GM19239 (cell line): ENCODE measurements at regions not wholly inside any gene's neighbourhood (a gene's known extent, or its start where the extent isn't known, plus 50 kb on each side); places are given as distances from the start of the nearest gene placed in this dataset.

Experiments used
- DNase-seq: peaks from one replicate; pipeline ENCODE4 v3.0.0; 2011; ENCODE audit warnings: low spot score; ENCODE audit not compliant: insufficient read length
- FAIRE-seq: peaks from 2 replicates; lab custom pipeline; 2011; peaks lifted over from hg19 to GRCh38; lab: Jason Lieb, UNC

DNA sequence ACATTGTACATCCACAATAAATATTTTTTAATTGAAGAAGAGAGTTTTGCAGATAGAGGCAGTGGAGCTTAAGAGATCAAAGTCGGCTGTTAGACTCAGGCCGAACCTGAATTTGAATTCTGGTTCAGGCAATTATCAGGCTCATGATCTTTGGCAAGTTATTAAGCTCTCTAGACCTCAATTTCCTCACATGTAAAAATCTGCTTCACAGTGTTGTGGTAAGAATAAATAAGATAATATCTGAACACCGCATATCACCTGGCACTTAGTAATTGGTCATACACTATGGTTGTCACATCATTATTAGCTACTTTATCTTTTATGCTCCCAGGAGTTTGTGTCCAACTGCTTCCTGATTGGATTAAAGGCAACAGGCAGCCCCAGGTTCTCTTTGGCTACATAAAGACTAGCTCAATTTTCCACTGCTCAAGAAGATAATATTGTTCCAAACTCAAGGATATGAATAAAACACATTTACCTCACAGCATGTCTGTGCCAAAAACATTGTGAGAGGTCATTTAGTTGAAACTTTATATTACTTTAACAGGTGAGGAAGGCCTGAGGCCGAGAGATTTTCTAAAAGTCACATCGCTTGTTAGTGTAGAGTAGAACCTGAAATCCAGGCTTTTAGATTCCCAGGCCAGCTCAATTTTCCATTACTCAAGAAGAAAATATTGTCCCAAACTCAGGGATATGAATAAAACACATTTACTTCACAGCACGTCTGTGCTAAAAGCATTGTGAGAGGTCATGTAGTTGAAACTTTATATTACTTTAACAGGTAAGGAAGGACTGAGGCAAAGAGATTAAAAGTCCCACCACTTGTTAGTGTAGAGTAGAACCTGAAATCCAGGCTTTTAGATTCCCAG is 289.2 kb upstream of the PTGER4 start:
- FAIRE-seq, result no peak

DNA sequence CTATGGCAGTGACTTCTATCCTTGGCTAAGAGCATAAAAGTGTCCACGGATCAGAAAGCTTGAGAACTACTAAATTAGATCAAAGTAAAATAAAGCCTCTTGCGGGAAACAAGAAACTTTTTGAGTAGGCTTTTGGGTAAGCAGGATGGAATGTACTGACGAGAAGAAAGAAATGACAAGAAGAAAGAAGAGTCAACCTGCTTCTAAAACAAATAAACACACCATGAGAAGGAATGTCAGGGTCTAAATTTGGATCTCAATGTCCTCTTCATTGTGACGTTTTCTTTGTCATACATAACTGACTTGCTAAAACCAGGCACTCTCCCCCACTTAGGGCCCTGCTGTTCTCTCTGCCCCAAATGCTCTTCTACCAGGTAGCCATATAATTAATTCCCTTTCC is 290.1 kb upstream of the PTGER4 start:
- DNase-seq (no peak), FAIRE-seq (no peak)

More for the DNA sequence above, 289.2 kb upstream of the PTGER4 start:
- no peak for DNase-seq

DNA sequence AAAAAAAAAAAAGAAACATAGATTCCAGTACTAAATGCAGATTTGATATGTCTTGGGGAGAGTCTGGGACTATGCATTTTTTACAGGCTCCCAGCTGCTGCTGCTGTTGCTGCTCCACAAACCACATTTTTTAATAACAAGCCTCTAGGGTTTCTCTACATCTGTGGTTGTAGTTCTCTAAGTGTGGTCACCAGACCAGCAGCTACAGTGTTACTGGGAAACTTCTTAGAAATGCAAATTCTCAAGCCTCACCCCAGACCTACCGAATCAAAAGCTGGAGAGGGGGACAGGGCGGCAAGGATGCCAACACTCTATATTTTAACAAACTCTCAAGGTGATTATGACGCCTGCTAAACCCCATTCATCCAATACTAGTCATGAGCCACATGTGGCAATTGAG is 293.4 kb upstream of the PTGER4 start:
- peak; percentile 96 for FAIRE-seq
- no peak for DNase-seq

DNA sequence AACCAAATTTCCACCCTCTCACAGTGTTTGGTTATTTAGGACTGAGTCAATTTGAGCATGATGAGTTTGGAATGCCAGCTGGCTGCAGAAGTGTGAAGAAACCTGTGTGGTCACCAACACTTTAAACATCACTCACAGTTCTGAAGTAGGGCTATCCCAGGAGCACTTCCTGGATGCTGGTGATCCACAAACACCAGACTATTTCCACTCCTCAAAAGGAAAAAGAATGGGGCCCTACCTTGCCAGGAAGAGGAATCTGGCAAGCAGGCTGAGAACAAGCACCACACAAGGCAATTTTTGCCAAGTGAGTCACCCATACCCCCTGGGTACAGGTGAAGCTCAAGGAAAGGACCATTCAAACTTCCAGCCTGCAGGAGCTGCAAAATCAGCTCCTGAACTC is 294.2 kb upstream of the PTGER4 start:
- DNase-seq (no peak), FAIRE-seq (no peak)

DNA sequence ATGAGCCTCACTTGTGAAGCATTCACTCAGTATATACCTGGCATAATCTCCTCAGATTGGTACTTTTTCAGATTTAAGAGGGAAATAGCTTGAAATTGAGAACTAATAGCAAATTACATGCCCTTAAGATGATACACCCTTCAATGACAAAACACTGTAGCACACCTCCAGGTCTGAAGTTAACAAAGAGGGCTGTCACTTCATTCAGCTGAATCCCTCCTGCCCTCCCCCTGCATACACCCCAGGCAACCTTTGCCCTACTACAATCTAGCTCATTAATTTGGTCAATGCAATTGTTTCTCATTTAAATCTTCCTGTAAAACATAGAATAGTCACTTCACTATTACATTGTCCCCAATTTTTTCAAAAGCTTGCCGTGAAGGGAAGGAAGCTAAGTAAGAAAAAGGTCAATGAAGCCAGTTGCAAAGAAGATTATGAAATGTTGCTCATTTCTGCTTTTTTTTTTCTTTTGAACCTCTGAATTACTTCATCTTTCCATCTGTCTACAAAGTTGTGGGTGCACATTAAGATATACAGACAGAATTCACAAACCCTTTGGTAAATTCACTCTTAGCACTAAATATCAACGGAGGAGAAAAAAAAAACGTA is 294.8 kb upstream of the PTGER4 start:
- no peak for DNase-seq
- no peak for FAIRE-seq

DNA sequence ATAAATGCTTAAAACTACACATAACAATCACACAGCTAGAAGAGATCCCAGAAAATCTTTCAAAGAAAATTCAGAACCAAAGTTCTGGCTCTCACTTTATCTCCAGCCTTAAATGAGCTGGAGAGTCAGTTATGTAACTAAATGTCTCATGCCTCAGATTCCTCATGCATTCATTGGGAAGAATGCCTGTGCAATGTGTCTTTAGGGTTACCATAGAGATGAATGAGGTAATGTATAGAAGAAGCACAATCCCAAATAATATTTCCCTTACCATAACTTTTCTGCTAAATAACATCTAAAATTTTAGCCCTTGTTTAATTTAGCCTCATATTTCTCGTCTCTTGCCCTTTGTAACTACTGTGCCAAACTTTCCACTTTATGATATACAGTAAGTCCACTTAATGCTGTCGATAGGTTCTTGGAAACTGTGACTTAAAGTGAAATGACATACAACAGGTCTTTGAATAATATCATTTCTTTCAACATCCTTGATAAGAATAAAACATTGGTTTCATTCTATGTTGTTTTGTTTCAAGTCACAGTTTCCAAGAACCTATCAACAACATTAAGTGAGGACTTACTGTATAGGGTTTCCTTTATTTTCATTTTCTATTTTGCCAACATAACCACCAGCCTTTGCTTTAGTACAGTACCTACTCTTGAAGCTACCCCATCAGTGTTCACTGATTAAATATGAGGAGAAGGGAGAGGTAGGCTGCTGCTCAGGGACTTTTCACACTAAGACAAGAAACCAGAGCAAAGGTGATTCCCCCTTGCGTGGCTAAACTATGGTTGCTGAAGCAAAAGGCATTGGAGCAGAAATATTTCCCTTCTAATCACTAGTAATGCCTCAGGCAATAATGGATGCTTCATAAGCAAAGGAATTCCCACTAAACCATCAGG is 295.7 kb upstream of the PTGER4 start:
- no peak for DNase-seq
- FAIRE-seq, result peak; percentile 94

DNA sequence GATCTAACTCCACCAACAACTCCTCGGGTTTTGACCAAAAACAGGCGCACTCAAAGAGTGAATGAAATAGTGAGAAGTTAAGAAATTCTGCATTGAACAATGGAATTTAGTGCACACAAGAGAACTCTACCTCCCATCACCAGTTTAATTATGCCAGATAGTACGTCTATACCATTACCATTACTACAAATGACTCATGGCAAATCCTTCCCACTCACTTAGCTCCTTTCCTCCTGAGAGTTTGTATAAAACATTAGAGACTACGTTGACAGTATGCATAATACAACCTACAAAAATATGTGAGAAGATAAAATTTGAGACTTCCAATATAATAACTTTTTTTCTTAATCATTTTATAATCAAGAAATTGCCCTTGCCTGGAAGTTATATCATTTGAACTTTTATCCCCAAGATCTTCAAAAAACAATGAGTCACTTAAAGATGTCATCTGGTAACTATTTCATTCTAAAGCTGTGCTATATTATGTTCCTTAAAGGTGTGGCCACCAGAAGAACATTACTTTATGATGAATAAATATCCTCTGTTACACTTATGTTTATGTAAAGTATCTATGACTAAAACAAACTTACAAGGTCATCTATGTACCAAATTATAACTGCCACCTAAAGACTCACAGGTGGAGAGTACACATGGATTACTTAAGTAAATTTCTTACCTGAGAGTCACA is 297.9 kb upstream of the PTGER4 start:
- DNase-seq (no peak), FAIRE-seq (no peak)

DNA sequence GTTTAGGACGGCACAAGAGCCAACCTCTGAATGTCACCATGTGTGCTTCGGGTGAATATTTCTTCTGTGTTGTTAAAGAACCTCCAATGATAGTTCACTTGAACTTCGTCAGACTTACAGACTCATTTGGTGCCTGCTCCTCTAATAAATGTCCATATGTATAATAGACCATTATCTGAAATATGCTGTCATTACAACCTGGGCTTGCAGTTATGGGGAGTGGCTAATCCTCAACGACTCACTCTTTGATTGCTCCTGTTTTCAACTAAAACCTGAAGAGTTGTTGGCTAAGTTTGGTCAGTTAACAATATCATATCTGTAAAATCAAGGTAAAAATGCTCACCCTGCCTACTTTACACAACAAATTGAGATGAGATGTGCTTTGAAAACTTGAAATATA is 298.7 kb upstream of the PTGER4 start:
- FAIRE-seq (no peak), DNase-seq (no peak)

DNA sequence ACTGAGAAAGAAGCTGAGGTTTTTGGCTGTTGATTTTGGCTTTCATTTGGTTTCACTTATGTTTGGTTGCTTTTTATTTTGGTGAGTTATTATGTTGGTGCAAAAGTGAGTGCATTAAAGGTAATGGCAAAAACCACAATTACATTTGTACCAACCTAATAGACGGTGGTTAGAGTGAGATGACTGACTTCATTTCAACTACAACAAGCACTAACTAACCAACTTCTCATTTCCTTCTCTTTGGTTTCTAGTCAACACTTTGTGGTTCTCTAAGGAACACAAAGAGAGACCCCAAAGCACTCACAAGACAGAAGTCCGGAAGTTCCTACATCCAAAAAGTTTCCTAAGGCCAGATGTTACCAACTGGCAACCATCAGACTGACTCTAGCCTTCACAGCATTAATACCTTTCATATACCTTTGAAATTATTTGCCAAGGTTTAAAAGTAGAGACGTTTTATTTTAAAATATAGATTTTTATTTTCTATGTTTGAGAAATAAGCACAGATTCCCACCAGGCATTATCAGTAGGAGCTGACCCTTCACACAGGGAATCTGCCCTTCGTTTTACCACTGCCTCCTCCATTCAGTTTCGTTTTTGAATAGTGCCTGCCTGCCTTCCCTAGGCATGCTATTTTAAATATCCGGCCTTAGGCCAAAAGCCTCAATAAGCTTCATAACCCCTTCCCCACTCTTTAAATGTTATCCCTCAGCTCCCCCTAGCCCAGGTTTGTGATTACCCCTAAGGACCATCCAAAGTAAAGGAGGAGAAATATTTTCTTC is 301.1 kb upstream of the PTGER4 start:
- peak; percentile 89 for FAIRE-seq

DNA sequence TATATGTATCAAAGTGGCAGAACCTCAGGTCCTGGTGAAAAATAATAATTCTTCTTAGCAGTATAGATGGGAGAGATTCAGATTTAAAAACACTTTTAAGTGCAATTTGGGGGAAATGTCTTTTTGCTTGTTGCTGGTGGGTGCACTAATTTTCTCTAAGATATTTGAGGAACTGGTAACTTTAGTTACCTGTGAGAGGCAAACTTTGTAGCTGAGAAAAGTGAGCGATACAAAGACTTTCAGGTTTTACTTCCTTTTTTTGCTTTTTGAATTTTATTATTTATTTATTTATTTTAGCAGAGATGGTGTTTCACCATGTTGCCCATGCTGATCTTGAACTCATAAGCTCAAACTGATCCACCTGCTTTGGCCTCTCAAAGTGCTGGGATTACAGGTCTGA is 303.1 kb upstream of the PTGER4 start:
- no peak for DNase-seq
- FAIRE-seq, result peak; percentile 53

More for the DNA sequence above, 301.1 kb upstream of the PTGER4 start:
- no peak for DNase-seq

DNA sequence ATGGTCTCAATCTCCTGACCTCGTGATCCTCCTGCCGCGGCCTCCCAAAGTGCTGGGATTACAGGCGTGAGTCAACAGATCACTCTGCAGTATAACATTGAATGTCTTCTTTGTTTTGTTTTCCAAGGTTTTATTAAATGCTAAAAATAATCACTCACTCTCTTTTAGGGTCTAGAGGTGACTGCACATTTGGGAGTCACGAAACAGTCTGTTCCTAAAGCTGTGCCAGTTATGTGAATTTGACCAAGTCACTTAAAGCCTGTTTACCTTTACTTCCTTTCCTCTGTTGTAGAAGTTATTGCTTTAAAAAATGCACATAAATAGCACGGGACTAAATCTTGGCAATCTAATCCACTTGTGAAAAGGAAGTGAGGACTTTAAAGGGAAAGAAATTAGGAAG is 304.9 kb upstream of the PTGER4 start:
- FAIRE-seq (no peak), DNase-seq (no peak)

DNA sequence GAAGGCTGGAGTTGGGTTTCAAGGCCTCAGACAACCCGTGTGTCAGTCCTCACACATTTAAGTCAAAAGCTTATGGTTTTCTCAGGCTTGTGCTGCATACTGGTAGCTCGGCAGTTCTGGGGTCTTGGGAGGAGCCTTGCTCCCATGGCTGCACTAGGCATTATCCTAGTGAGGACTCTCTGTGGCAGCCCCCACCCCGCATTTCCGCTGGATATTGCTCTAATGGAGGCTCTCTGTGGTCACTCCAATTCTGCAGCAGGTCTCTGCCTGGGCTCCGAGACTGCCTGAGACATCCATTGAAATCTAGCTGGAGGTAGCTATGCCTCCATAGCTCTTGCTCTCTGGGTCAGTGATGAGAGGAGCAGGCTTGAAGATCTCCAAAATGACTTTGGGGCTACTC is 311.5 kb upstream of the PTGER4 start:
- DNase-seq (no peak), FAIRE-seq (no peak)

DNA sequence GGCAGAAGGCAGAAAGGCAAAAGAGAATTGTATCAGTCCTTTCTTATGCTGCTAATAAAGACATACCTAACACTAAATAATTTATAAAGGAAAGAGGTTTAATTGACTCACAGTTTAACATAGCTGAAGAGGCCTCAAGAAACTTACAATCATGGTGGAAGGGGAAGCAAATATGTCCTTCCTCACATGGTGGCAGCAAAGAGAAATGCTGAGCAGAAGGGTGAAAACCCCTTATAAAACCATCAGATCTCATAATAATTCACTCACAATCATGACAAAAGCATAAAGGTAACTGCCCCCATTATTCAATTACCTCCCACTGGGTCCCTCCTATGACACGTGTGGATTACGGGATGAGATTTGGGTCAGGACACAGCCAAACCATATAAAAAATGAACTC is 312.5 kb upstream of the PTGER4 start:
- FAIRE-seq, result no peak
- no peak for DNase-seq

DNA sequence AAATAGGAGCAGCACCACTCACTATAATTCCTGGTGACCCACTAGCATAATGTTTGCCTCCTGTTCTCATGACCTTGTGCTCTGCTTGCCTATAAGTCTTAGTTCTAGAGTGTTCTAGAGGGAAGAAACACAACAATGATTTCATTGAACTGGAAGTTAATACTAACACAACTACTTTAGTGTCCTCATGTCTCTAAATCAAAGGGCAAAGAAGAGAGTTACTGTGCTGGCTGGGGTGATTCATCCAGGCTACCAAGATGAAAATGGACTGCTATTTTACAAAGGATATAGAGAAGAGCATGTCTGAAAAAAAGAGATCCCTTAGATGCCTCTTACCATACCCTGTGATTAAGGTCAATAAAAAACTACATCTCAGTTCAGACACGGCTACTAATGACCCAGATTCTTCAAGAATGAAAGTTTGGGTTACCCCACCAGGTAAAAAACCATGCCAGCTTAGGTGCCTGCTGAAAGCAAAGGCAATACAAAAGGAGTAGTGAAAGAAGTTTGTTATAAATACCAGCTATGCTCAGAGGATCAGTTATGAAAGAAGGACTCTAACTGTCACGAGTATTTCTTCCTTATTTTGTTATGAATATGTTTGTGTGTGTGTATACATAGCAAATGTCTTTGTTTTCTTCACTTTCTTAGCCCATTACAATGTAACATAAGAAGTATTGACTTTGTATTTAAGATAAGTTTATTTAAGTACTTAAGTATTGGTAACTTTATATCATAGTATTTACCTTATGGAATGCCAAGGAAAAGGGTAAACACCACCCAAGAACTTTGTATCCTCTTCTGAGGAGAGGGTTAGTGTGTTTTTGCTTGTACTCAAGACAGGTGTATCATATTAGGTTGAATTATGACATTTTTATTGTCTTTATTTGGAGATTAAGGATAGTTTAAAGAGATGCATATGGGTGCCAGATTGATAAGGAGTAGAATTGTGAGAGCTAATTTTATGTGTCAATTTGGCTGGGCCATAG is 314.1 kb upstream of the PTGER4 start:
- no peak for FAIRE-seq
- no peak for DNase-seq

DNA sequence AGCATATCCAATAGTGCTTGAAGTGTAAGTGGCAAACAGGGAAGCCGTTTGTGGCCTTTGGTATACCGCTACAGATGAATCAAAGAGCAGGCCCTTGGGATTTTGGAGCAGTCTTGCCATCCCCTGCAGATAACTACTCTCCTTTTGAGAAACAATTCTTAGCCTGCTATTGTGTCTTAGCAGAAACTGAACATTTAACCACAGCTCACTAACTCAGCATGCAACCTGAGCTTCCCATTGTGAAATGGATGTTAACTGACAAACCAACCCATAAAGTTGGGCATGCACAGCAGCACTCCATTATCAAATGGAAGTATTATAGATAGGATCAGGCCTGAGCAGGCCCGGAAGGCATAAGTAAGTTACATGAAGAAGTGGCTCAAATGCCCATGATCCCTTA is 315.3 kb upstream of the PTGER4 start:
- FAIRE-seq (no peak), DNase-seq (no peak)

DNA sequence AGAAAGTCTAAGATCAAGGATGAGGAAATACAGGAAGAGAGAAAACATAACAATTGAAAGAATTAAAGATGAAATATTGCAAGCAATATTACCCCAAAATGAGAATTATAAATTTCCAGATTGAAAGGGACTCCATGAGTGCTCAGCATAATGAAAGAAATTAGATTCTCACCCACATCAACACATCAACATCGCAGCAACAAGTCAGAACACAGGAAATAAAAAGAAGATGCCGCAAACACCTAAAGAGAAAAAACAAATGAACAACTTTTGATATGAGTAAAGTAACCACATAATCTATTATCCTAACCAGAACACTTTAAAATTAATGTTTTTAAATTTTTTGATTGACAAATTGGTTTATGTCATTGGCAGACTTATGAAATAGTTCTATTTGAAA is 318.3 kb upstream of the PTGER4 start:
- FAIRE-seq (no peak), DNase-seq (no peak)

DNA sequence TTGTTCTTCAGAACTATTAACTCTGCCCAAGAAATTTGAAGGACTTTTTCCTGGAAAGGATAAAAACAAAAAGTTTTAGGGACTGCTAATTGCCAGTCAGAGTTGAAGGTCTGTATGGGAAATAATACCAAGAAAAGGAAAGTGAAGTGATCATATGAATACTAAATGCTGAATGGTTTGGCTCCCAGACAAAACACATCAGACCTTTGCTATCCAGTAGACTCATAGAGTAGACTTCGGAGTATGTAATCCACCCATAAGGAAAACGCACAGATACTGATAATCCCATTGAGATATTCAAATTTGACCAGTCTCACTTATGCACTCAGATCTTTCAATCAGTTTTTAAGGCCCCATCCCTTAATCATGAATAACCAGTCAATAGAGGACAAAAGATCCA is 319.0 kb upstream of the PTGER4 start:
- DNase-seq, result no peak

DNA sequence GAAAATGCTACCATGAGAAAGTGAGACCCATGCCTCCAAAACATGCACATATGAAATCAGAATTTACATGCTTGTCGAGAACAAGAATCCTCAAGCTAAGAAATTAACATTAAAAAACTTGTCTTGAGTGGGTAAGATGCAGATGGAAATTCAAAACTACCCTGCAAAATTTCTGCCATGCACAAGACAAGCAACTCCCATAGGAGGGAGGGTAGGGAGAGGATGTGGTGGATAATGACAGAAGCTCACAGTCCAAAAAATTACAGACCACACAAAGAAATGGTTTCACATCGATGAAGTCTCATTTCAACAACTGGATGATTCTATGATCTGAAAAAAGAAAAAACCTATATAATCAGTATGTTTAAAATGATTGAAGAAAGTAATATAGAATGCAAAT is 319.9 kb upstream of the PTGER4 start:
- DNase-seq (no peak), FAIRE-seq (peak; percentile 4)

More for the DNA sequence above, 319.0 kb upstream of the PTGER4 start:
- no peak for FAIRE-seq
